ENCODE measurements at regions not wholly inside any gene's neighbourhood (a gene's known extent, or its start where the extent isn't known, plus 50 kb on each side); places are given as distances from the start of the nearest gene placed in this dataset.
"Not testable (repeated sequence)": the region's sequence is repeated elsewhere in the genome, so short reads cannot be mapped to it uniquely, and the experiment has no call there.

DNA sequence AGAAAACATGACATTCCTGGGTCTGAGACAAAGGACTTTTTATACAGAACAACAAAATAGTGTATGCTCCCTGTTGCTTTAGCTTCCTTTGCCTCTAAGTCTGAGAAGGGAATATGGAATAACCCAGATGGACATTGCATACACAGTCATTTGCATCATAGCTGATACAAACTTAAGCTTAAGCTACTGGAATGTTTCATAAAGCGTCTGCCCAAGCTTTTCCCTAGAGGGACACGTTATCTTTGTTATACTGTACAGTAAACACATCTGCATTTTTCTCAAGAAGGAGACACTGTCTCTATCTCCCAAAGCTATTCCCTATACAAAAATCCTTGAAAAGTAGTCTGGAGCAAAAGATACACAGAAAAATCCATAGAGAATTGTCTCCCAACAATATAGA is 775.0 kb downstream of the DIPK2A start:
- no peak overlapping the region for H3K27ac ChIP-seq
- TF ChIP-seq ZFX (IDR thresholded peaks at IDR 0.05; ENCODE audit: borderline replicate concordance), result no peak
- TF ChIP-seq CTCF (IDR thresholded peaks at IDR 0.05), result no peak

GRCh38 chr3:144749536-144750253 is 778.1 kb downstream of the DIPK2A start:
- H3K27ac ChIP-seq, result not testable (repeated sequence)

DNA sequence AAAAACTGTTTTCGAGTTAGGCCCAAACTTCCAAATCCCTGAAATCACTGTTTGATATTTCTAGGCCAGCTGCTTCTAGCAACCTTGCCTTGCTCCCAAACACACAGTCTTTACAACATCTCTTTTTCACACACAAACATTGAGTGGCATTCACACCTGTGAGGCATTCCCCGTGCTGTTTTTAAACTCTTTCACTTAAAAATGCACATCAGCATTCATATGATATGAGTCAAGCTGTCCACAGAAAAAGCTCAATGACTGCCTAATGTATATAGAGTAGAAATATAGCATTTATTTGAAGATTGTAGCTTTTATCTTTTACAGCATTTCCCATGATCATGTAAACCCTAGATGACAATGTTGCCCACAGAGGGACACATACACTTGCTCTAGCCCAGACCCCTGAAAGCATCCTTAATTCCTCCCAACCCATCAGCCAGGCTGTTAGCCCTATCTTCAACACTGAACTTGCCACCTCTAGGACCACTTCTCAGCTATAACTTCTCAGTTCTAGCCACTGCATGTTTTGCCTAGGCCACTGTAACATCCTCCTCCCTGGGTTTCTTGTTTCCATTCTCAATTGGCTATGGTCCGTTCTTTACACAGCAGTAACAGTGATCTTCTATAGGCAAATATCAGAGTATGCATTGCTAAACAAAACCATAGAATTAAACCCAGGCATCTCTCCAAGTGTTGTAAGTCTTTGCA is 782.6 kb downstream of the DIPK2A start:
- no peak overlapping the region for H3K27ac ChIP-seq
- TF ChIP-seq CTCF (IDR thresholded peaks at IDR 0.05) (no peak), ZFX (IDR thresholded peaks at IDR 0.05; ENCODE audit: borderline replicate concordance) (no peak)

DNA sequence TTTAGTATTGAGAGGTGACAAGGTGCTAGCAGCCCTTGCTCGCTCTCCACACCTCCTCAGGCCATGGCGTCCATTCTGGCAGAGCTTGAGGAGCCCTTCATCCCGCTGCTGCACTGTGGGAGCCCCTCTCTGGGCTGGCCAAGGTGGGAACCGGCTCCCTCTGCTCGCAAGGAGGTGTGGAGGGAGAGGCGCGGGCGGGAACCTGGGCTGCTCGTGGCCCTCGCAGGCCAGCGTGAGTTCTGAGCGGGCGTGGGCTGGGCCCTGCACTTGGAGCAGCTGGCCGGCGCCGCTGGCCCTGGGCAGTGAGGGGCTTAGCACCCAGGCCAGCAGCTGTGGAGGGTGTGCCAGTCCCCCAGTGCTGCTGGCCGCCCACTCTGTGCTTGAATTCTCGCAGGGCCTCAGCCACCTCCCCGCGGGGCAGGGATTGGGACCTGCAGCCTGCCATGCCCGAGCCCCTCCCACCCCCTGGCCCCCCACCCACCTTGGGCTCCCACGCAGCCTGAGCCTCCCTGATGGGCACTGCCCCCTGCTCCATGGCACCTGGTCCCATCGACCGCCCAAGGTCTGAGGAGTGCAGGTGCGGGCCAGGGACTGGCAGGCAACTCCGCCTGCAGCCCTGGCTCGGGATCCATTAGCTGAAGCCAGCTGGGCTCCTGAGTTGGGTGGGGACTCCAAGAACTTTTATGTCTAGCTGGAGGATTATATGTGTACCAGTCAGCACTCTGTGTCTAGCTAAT is 785.2 kb downstream of the DIPK2A start:
- TF ChIP-seq ZFX (IDR thresholded peaks at IDR 0.05; ENCODE audit: borderline replicate concordance) (no peak), CTCF (IDR thresholded peaks at IDR 0.05) (no peak)
- no peak overlapping the region for H3K27ac ChIP-seq

GRCh38 chr3:144760831-144761230 is 789.2 kb downstream of the DIPK2A start:
- no peak for TF ChIP-seq ZFX (IDR thresholded peaks at IDR 0.05; ENCODE audit: borderline replicate concordance)
- TF ChIP-seq CTCF (IDR thresholded peaks at IDR 0.05), result no peak
- no peak overlapping the region for H3K27ac ChIP-seq

GRCh38 chr3:144762091-144762490 is 790.5 kb downstream of the DIPK2A start:
- TF ChIP-seq ZFX (IDR thresholded peaks at IDR 0.05; ENCODE audit: borderline replicate concordance), result no peak
- TF ChIP-seq CTCF (IDR thresholded peaks at IDR 0.05), result no peak
- no peak overlapping the region for H3K27ac ChIP-seq

DNA sequence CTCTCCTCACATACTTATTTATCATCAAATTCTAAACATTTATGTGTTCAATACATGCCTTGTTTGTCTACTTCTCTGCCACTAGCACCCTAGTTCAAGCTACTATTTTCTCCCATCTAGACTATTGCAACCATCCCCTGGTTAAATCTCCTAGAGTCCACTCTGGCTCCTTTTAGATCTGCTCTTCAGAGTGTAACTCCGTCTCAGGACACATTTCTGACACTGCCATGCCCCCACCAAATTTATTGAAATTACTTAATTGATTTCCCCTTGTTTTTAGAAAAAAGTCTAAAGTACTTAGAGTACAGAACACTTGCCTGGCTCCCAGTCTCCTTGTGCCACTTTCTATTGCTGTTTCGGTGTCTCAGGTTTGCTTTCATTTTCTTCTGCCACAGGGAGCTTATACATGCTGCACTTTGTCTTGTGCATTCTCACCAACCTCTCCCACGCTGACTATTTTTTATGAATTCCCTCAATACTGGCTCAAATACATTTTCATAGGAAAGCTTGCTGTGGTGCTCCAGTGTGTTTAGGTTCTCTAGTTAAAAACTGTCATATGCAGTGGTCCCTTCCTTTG is 792.3 kb downstream of the DIPK2A start:
- no peak overlapping the region for H3K27ac ChIP-seq
- TF ChIP-seq CTCF (IDR thresholded peaks at IDR 0.05) (no peak), ZFX (IDR thresholded peaks at IDR 0.05; ENCODE audit: borderline replicate concordance) (no peak)

Measured in 22Rv1 (cell line).